NB4 (cell line): ENCODE measurements at regions not wholly inside any gene's neighbourhood (a gene's known extent, or its start where the extent isn't known, plus 50 kb on each side); places are given as distances from the start of the nearest gene placed in this dataset.

Experiments
- CTCF ChIP-seq: IDR thresholded peaks from one replicate; pipeline ENCODE4 v1.5.1; 2012; ENCODE audit warnings: low read depth, low read length
- MAX ChIP-seq: IDR thresholded peaks from 2 replicates; pipeline ENCODE4 v1.6.1; 2011; ENCODE audit warnings: low read depth, low read length
- POLR2A ChIP-seq: IDR thresholded peaks from 2 replicates; pipeline ENCODE4 v1.6.1; 2011; ENCODE audit warnings: mild to moderate bottlenecking; ENCODE audit not compliant: insufficient read length; ENCODE audit errors: extremely low read depth

GRCh38 chr18:21958263-21958662 lies 211.1 kb upstream of the GATA6 start:
- TF ChIP-seq POLR2A = no peak
- TF ChIP-seq CTCF = no peak
- TF ChIP-seq MAX = no peak
